ENCODE measurements at regions not wholly inside any gene's neighbourhood (a gene's known extent, or its start where the extent isn't known, plus 50 kb on each side); places are given as distances from the start of the nearest gene placed in this dataset.

DNA sequence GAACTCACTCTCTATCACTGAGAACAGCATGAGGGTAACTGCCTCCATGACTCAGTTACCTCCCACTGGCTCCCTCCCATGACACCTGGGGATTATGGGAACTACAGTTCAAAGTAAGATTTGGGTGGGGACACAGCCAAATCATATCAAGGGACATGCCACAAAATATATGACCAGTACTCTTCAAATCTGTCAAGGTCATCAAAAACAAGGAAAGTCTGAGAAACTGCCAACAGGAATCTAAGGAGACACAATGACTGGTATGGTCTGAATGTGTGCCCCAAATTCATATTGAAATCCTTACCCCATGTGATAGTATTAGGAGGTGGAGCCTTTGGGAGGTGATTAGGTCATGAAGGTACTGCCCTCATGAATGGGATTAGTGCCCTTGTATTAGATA, 258.8 kb downstream of the TPBG start:
- ChIA-PET POLR2A (no interaction called here), CTCF (no interaction called here)
- peaks cover 16% of the 10 kb centered on the region for H3K9me3 Mint-ChIP-seq
- ATAC-seq = no peak
- no peak overlapping the region for H3K4me3 Mint-ChIP-seq
- DNase-seq (ENCODE audit: low spot score) = no peak
- H3K27me3 Mint-ChIP-seq (ENCODE audit: low read depth) = no peaks in the 10 kb centered on the region
- H3K27ac Mint-ChIP-seq = no peak overlapping the region
- TF ChIP-seq, protein P1, sequence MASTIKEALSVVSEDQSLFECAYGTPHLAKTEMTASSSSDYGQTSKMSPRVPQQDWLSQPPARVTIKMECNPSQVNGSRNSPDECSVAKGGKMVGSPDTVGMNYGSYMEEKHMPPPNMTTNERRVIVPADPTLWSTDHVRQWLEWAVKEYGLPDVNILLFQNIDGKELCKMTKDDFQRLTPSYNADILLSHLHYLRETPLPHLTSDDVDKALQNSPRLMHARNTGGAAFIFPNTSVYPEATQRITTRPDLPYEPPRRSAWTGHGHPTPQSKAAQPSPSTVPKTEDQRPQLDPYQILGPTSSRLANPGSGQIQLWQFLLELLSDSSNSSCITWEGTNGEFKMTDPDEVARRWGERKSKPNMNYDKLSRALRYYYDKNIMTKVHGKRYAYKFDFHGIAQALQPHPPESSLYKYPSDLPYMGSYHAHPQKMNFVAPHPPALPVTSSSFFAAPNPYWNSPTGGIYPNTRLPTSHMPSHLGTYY (CRISPR knock-in tag; IDR thresholded peaks at IDR 0.05) = no peak
- TF ChIP-seq ELF4 (CRISPR knock-in tag; IDR thresholded peaks at IDR 0.05; ENCODE audit: low read depth) (no peak), SMAD4 (CRISPR knock-in tag; IDR thresholded peaks at IDR 0.05) (no peak), ZNF232 (CRISPR knock-in tag; IDR thresholded peaks at IDR 0.05) (no peak), ZNF317 (CRISPR knock-in tag; IDR thresholded peaks at IDR 0.05; ENCODE audit: borderline replicate concordance, low read depth) (no peak)
- TF ChIP-seq, protein P2, sequence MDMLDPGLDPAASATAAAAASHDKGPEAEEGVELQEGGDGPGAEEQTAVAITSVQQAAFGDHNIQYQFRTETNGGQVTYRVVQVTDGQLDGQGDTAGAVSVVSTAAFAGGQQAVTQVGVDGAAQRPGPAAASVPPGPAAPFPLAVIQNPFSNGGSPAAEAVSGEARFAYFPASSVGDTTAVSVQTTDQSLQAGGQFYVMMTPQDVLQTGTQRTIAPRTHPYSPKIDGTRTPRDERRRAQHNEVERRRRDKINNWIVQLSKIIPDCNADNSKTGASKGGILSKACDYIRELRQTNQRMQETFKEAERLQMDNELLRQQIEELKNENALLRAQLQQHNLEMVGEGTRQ (CRISPR knock-in tag; IDR thresholded peaks at IDR 0.05) = no peak
- TF ChIP-seq, protein P3, sequence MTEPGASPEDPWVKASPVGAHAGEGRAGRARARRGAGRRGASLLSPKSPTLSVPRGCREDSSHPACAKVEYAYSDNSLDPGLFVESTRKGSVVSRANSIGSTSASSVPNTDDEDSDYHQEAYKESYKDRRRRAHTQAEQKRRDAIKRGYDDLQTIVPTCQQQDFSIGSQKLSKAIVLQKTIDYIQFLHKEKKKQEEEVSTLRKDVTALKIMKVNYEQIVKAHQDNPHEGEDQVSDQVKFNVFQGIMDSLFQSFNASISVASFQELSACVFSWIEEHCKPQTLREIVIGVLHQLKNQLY (CRISPR knock-in tag; IDR thresholded peaks at IDR 0.05) = no peak
- no peaks in the 10 kb centered on the region; the same call in none of the 2 replicates for H3K36me3 Mint-ChIP-seq
- peaks cover 5% of the 10 kb centered on the region; the same call in 1 of the 2 replicates for H3K4me1 Mint-ChIP-seq

DNA sequence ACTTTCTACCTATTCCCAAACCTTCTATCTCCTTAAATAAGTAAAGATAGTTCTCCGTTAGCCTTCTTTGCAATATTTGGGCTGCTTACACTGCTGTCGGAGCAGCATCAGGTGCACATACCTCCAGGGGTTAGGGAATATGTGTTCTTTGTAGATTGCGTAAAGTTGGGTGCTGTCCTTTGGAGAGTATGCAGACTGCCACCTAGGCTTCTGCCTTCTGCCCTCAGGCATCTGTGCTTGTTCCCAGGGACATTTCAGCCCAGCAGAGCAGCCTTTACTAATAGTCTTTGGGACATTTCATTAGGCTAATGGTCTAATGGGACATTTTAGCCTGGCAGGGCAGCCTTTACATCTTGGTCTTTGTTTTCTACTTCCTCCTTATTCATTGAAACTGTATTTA, 260.6 kb downstream of the TPBG start:
- CTCF ChIA-PET = no interaction called here
- no peaks in the 10 kb centered on the region; the same call in none of the 2 replicates for H3K36me3 Mint-ChIP-seq
- DNase-seq (ENCODE audit: low spot score) = no peak

More for the DNA sequence above, 260.6 kb downstream of the TPBG start:
- peaks cover 16% of the 10 kb centered on the region for H3K9me3 Mint-ChIP-seq
- no peak for TF ChIP-seq ZNF423 (CRISPR knock-in tag; IDR thresholded peaks at IDR 0.05)
- TF ChIP-seq, protein P4, sequence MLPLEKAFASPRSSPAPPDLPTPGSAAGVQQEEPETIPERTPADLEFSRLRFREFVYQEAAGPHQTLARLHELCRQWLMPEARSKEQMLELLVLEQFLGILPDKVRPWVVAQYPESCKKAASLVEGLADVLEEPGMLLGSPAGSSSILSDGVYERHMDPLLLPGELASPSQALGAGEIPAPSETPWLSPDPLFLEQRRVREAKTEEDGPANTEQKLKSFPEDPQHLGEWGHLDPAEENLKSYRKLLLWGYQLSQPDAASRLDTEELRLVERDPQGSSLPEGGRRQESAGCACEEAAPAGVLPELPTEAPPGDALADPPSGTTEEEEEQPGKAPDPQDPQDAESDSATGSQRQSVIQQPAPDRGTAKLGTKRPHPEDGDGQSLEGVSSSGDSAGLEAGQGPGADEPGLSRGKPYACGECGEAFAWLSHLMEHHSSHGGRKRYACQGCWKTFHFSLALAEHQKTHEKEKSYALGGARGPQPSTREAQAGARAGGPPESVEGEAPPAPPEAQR (CRISPR knock-in tag; IDR thresholded peaks at IDR 0.05) = no peak
- TF ChIP-seq TEAD1 (CRISPR knock-in tag; IDR thresholded peaks at IDR 0.05) = no peak
- TF ChIP-seq, protein P2 (CRISPR knock-in tag; IDR thresholded peaks at IDR 0.05) = no peak
- TF ChIP-seq, protein P5, sequence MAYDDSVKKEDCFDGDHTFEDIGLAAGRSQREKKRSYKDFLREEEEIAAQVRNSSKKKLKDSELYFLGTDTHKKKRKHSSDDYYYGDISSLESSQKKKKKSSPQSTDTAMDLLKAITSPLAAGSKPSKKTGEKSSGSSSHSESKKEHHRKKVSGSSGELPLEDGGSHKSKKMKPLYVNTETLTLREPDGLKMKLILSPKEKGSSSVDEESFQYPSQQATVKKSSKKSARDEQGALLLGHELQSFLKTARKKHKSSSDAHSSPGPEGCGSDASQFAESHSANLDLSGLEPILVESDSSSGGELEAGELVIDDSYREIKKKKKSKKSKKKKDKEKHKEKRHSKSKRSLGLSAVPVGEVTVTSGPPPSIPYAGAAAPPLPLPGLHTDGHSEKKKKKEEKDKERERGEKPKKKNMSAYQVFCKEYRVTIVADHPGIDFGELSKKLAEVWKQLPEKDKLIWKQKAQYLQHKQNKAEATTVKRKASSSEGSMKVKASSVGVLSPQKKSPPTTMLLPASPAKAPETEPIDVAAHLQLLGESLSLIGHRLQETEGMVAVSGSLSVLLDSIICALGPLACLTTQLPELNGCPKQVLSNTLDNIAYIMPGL (CRISPR knock-in tag; IDR thresholded peaks at IDR 0.05) = no peak
- TF ChIP-seq, protein P6, sequence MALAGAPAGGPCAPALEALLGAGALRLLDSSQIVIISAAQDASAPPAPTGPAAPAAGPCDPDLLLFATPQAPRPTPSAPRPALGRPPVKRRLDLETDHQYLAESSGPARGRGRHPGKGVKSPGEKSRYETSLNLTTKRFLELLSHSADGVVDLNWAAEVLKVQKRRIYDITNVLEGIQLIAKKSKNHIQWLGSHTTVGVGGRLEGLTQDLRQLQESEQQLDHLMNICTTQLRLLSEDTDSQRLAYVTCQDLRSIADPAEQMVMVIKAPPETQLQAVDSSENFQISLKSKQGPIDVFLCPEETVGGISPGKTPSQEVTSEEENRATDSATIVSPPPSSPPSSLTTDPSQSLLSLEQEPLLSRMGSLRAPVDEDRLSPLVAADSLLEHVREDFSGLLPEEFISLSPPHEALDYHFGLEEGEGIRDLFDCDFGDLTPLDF (CRISPR knock-in tag; IDR thresholded peaks at IDR 0.05) = no peak
- TF ChIP-seq ZNF121 (CRISPR knock-in tag; IDR thresholded peaks at IDR 0.05) = no peak
- TF ChIP-seq SMAD3 (CRISPR knock-in tag; IDR thresholded peaks at IDR 0.05; ENCODE audit: borderline replicate concordance) = no peak
- TF ChIP-seq, protein P7, sequence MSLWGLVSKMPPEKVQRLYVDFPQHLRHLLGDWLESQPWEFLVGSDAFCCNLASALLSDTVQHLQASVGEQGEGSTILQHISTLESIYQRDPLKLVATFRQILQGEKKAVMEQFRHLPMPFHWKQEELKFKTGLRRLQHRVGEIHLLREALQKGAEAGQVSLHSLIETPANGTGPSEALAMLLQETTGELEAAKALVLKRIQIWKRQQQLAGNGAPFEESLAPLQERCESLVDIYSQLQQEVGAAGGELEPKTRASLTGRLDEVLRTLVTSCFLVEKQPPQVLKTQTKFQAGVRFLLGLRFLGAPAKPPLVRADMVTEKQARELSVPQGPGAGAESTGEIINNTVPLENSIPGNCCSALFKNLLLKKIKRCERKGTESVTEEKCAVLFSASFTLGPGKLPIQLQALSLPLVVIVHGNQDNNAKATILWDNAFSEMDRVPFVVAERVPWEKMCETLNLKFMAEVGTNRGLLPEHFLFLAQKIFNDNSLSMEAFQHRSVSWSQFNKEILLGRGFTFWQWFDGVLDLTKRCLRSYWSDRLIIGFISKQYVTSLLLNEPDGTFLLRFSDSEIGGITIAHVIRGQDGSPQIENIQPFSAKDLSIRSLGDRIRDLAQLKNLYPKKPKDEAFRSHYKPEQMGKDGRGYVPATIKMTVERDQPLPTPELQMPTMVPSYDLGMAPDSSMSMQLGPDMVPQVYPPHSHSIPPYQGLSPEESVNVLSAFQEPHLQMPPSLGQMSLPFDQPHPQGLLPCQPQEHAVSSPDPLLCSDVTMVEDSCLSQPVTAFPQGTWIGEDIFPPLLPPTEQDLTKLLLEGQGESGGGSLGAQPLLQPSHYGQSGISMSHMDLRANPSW (CRISPR knock-in tag; conservative IDR thresholded peaks at IDR 0.05; ENCODE audit: low read depth) = no peak
- TF ChIP-seq ATF1 (CRISPR knock-in tag; IDR thresholded peaks at IDR 0.05) = no peak
- TF ChIP-seq RELA (CRISPR knock-in tag; IDR thresholded peaks at IDR 0.05; ENCODE audit: borderline replicate concordance) = no peak
- TF ChIP-seq FOXP1 (CRISPR knock-in tag; IDR thresholded peaks at IDR 0.05; ENCODE audit: borderline replicate concordance) = no peak
- peaks cover 5% of the 10 kb centered on the region; the same call in 1 of the 2 replicates for H3K4me1 Mint-ChIP-seq
- H3K27ac Mint-ChIP-seq = no peak overlapping the region
- ATAC-seq = peak; percentile 48
- H3K27me3 Mint-ChIP-seq (ENCODE audit: low read depth) = no peaks in the 10 kb centered on the region
- no peak overlapping the region for H3K4me3 Mint-ChIP-seq
- POLR2A ChIA-PET = no interaction called here
